ENCODE measurements at regions not wholly inside any gene's neighbourhood (a gene's known extent, or its start where the extent isn't known, plus 50 kb on each side); places are given as distances from the start of the nearest gene placed in this dataset.

DNA sequence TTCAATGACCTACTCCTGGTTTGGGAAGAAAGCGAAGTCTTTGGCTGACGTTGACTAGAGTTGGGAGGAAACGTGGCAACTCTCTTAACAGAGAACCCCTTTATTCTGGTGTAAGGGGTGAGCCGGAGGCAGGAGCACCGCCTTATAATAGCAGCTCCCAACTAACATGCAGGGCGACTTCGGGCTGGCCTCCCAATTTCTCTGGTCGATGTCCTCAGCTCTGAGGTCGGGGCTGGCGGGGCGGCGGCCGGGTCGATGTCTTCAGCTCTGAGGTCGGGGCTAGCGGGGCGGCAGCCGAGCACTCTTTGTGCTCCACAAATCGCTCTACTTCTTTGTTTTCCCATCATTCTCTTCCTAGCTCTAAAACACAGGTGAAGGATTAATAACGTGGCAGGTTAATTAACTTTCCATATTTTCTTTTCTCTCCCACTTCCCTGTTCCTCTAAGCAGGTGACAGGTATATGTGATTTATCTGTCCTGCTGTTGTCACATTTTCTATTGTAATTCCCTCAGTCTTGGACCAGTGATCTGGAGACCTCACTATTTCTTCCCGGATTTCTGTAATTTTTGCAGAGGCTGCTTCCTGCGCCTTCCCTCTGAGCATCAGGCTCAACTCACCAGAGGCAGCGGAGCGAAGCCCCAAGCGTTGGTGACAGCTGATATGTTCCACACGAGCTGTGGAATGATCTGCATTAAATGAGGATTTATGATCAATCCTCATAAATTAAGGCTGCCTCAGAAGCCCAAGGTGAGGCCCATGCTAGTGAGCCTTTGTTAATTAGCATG is 64.3 kb downstream of the ACKR3 start:
- Mint-ChIP-seq H3K27me3 (ENCODE audit: low read depth) (peaks cover 3% of the 10 kb centered on the region; the same call in 1 of the 2 replicates), H3K4me3 (no peak overlapping the region), H3K9me3 (no peaks in the 10 kb centered on the region), H3K27ac (no peak overlapping the region), H3K4me1 (peaks cover under 1% of the 10 kb centered on the region), H3K36me3 (no peaks in the 10 kb centered on the region)
- POLR2A ChIA-PET, result no interaction called here
- CTCF ChIA-PET, result interaction anchor here (1.4 kb wide), 1 partner anchor 121 kb away, joined by 4 read pairs; no protein-coding TSS in a partner anchor
- DNase-seq (ENCODE audit: low spot score), result no peak
- no peak for TF ChIP-seq ZNF317 (CRISPR knock-in tag; IDR thresholded peaks at IDR 0.05; ENCODE audit: borderline replicate concordance, low read depth)
- no peak for TF ChIP-seq SOX15 (CRISPR knock-in tag; IDR thresholded peaks at IDR 0.05)
- TF ChIP-seq, protein P1, sequence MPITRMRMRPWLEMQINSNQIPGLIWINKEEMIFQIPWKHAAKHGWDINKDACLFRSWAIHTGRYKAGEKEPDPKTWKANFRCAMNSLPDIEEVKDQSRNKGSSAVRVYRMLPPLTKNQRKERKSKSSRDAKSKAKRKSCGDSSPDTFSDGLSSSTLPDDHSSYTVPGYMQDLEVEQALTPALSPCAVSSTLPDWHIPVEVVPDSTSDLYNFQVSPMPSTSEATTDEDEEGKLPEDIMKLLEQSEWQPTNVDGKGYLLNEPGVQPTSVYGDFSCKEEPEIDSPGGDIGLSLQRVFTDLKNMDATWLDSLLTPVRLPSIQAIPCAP (CRISPR knock-in tag; IDR thresholded peaks at IDR 0.05), result no peak
- TF ChIP-seq RORB (CRISPR knock-in tag; IDR thresholded peaks at IDR 0.05), result no peak
- TF ChIP-seq E2F1 (CRISPR knock-in tag; IDR thresholded peaks at IDR 0.05), result no peak
- TF ChIP-seq, protein P2, sequence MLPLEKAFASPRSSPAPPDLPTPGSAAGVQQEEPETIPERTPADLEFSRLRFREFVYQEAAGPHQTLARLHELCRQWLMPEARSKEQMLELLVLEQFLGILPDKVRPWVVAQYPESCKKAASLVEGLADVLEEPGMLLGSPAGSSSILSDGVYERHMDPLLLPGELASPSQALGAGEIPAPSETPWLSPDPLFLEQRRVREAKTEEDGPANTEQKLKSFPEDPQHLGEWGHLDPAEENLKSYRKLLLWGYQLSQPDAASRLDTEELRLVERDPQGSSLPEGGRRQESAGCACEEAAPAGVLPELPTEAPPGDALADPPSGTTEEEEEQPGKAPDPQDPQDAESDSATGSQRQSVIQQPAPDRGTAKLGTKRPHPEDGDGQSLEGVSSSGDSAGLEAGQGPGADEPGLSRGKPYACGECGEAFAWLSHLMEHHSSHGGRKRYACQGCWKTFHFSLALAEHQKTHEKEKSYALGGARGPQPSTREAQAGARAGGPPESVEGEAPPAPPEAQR (CRISPR knock-in tag; IDR thresholded peaks at IDR 0.05), result no peak
- TF ChIP-seq, protein P3, sequence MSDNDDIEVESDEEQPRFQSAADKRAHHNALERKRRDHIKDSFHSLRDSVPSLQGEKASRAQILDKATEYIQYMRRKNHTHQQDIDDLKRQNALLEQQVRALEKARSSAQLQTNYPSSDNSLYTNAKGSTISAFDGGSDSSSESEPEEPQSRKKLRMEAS (CRISPR knock-in tag; IDR thresholded peaks at IDR 0.05), result no peak
- TF ChIP-seq EMX1 (CRISPR knock-in tag; IDR thresholded peaks at IDR 0.05), result no peak
- TF ChIP-seq ETV6 (CRISPR knock-in tag; IDR thresholded peaks at IDR 0.05), result no peak
- no peak for TF ChIP-seq ZNF532 (CRISPR knock-in tag; IDR thresholded peaks at IDR 0.05; ENCODE audit: borderline replicate concordance)
- TF ChIP-seq E2F4 (CRISPR knock-in tag; IDR thresholded peaks at IDR 0.05; ENCODE audit: borderline replicate concordance, low read depth), result no peak
- TF ChIP-seq, protein P4, sequence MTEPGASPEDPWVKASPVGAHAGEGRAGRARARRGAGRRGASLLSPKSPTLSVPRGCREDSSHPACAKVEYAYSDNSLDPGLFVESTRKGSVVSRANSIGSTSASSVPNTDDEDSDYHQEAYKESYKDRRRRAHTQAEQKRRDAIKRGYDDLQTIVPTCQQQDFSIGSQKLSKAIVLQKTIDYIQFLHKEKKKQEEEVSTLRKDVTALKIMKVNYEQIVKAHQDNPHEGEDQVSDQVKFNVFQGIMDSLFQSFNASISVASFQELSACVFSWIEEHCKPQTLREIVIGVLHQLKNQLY (CRISPR knock-in tag; IDR thresholded peaks at IDR 0.05), result no peak
- TF ChIP-seq CBFB (CRISPR knock-in tag; IDR thresholded peaks at IDR 0.05; ENCODE audit: low read depth), result no peak
- TF ChIP-seq GABPB1 (CRISPR knock-in tag; IDR thresholded peaks at IDR 0.05), result no peak
- no peak for TF ChIP-seq ZNF138 (CRISPR knock-in tag; conservative IDR thresholded peaks at IDR 0.05)
- TF ChIP-seq GRHL2 (CRISPR knock-in tag; IDR thresholded peaks at IDR 0.05; ENCODE audit: insufficient replicate concordance, severe bottlenecking), result no peak
- TF ChIP-seq KAT7 (CRISPR knock-in tag; IDR thresholded peaks at IDR 0.05; ENCODE audit: borderline replicate concordance), result no peak
- ATAC-seq, result no peak
